Medulla oblongata (tissue), 1 donor: ENCODE measurements at regions not wholly inside any gene's neighbourhood (a gene's known extent, or its start where the extent isn't known, plus 50 kb on each side); places are given as distances from the start of the nearest gene placed in this dataset.

Experiments used
- DNase-seq: peaks from one replicate; pipeline ENCODE4 v3.0.0-alpha.2; 2015; ENCODE audit errors: extremely low spot score

- no peak for DNase-seq
Measured at GRCh38 chr3:31341130-31341529, 191.6 kb upstream of the STT3B start.

DNA sequence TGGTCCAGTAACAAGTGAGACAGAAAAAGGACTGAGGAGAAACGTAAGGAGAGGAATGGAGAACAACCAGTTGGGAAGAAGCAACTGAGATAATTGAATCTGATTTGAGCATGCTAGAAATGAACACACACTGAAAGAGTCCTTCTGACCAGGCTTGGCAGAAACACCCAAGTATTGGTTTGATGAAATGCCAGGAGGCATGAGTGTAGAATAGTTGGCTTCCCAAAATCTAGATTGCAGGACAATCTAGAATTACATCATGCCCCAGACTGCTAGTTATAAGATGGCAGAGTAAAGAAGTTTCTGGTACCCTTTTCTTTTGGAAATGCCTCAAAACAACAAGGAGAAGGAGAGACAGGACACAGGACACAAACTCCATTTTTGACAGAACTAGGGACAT lies 189.7 kb upstream of the STT3B start:
- no peak for DNase-seq

GRCh38 chr3:31345581-31345980 lies 187.1 kb upstream of the STT3B start:
- no peak for DNase-seq

DNA sequence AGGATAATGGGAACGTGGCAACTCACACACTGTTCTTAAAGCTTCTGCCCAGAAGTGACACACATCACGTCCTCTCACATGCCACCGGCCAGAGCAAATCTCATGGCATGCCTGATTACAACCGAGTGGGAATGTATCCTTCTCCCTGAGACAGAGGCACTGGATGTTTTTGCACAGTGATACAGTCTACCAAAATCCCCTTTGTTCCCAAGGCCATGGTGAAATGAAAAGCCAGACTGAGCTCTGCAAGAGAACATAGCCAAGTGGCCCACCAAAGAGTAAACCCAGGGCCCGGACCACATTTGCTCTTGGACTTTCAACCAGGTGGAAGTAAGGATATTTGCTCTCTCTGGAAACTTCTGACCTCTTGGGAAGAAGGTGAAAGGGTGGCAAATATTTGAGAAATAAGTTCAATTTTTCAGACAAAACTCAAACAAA lies 186.2 kb upstream of the STT3B start:
- no peak for DNase-seq

GRCh38 chr3:31349001-31349748 lies 183.6 kb upstream of the STT3B start:
- DNase-seq = no peak

DNA sequence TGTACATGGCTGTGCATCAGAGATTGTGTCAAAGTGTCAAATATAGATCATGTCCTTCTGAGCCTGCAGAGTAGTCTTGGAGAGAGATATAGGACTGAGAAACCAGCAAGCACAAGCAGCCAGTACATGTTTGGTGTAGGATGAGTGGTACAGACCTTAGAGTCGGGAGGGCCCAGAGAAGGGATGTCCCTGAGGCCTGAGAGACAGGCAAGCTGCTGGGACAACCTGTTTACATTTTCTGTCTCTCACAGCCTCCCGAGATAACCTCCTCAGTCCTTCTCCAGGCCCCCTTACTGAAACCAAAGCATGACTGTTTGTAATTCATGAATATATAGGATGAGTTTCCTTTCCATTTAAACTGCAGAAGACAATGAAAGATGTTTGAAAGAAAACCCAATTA lies 182.4 kb upstream of the STT3B start:
- DNase-seq = no peak

GRCh38 chr3:31352331-31352730 lies 180.4 kb upstream of the STT3B start:
- DNase-seq = no peak

DNA sequence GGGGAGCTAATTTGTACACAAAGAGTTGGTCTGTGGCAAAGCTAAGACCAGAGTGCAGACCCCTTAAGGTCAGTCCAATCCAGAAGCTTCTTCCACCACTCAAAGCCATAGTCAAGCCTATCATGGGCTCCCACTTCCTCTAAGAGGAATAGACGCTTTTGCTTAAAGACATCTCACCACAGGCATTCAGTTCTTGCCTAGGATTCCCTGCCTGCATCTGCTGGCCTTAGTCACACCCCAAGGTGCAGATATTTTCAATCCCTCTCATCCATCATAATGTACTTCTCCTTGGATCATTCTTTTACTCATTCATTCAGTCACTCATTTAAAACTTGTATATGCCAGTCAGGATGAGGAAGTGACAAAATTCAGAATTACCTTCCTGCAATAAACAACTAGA lies 179.6 kb upstream of the STT3B start:
- DNase-seq = no peak

GRCh38 chr3:31354373-31354772 lies 178.4 kb upstream of the STT3B start:
- no peak for DNase-seq

GRCh38 chr3:31355807-31356206 lies 176.9 kb upstream of the STT3B start:
- DNase-seq = no peak

DNA sequence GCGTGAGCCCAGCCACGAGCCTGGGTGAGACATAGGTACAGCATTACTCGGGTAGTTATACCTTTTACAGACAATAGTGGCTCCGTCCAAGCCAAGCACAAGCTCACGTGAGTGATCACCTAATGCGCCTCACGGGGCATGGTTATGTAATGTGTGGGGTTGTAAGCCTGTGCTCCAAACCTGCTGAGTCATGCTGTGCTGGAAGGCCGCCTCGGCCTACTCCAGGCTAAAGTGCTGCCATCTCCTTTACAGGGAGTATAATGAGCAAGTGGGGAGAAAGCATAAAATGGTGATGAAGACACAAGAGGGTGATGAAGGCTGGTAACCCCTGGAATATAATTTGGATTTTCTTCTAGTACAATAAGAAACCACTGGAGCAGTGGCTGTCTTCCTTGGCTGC lies 175.8 kb upstream of the STT3B start:
- DNase-seq = no peak

GRCh38 chr3:31357451-31357850 lies 175.3 kb upstream of the STT3B start:
- DNase-seq = no peak

- no peak for DNase-seq
Measured at GRCh38 chr3:31358473-31359070, 174.2 kb upstream of the STT3B start.

- no peak for DNase-seq
Measured at GRCh38 chr3:31361371-31362273, 171.1 kb upstream of the STT3B start.

DNA sequence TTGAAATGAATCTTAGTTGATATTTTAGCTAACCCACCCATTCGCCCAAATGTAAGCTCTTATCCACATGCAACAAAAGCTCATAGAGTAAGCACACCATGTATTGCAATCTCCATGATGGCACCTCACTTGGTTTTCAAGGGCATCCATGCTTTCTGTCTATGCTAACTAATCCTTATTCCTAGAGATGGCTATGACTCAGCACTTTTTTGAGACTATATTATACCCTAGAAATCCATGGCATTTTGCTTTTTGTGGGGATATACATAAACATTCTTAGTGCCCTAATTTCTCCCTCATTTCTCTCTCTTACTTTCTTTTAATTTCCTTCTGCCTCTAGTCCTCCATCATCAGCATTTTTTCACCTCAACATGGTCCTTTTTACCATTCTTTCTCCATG lies 168.5 kb upstream of the STT3B start:
- no peak for DNase-seq

DNA sequence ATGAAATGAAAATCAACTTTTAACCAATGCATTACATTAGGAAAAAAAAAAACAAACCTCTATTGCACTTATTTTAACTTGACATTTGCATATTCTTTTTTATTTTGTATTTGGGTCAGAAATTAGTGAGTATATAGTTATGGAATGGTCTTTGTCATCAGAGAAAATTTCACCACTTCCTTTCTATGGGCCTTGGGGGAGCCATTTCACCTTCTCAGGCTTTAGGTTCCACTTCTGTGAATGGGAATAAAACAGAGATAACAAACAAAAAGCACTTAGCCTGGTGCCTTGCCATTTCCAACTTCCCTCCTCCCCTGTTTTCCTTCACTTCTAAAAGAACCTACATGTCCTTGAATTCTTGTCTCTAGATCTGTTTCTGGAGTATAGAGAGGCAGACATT lies 168.0 kb upstream of the STT3B start:
- DNase-seq = no peak

GRCh38 chr3:31367518-31367917 lies 165.2 kb upstream of the STT3B start:
- no peak for DNase-seq

DNA sequence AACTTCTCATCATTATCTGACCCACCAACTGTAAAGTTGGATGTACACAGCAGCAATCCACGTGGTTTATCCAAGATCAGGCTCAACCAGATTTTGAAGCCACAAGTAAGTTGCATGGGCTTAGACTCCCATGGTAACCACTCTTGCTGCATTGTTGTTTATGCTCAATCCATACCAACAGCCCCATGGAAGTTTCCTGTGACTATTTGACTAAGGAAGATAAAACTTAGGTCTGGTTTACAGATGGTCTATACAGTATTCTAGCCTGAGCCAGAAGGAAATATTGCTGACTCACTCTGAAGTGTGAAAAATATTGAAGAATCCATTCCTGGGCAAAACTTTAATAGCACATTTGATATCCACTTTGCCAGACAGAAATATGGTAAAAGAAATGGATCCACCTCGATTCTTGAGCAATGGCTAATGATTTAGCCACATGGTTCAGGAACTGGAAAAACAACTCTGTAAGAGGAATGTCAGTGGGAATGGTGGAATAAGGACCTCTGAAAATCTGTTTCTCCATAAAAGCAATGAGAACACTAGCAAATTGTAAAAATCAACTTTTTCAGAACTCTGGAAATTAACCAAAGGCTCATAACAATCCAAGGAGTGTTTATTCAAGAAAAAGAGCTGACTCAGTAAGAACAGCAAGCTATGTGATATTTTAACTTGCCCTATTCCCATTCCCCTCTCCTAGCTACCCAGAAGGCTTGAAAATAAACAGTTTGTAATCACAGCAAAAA lies 162.9 kb upstream of the STT3B start:
- DNase-seq = no peak

DNA sequence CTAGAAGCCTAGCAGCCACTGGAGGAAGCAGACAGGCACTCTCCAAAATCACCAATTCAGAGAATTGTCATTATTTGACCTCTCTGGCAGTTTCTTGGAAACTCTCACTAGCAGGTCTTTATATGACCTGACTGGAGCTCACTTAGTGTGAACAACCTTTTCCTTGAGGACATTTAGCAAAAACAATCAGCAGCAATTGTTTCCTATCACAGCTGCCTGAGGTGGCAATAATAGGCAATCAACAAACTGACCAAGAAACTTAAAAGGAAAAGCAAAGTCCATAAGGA lies 162.4 kb upstream of the STT3B start:
- DNase-seq = no peak

GRCh38 chr3:31370681-31371080 lies 162.0 kb upstream of the STT3B start:
- no peak for DNase-seq

DNA sequence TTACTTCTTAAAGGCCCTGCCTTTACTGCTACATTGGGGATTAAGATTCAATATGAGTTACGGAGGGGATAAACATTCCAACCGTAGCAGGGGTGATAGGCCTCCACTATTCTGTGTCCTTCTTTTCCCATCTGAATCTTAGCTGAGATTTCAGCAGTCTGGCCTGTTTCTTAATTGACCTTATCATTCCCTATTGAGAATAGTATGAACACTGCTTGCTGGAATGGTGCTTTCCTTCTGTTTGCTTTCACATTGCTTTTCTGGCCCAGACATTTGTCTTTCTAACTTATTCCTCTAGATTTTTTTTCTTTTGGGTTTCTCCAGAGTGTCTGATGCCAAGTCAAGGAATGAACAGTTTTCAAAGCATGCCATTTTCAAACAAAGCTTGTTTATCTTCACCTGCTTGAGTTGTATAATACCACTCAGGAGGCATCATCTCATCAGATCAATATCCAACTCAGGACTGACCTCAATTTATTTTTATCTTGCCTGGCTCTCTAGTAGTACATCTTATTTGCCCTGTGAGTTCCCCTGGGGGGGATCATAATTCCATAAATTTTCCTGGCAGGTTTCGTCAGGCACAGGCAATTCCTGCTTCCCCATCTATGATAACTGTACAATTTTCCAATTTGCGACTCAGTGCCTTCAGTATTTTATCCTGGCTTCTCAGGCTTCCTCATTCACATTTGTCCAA lies 161.1 kb upstream of the STT3B start:
- no peak for DNase-seq

GRCh38 chr3:31373681-31374080 lies 159.0 kb upstream of the STT3B start:
- DNase-seq = no peak
